Mammary epithelial cell (primary cell): ENCODE measurements at regions not wholly inside any gene's neighbourhood (a gene's known extent, or its start where the extent isn't known, plus 50 kb on each side); places are given as distances from the start of the nearest gene placed in this dataset.

Source experiments
- EZH2 ChIP-seq: IDR thresholded peaks from 2 replicates; pipeline ENCODE4 v1.6.1; 2012; ENCODE audit warnings: low read length, inconsistent platforms, borderline replicate concordance
- TF ChIP-seq, protein P1 (sequence below), 2 donors: IDR thresholded peaks in 1 of 2; conservative IDR thresholded peaks in 1 of 2; 2 replicates each; pipeline ENCODE4 v1.5.1; 2011 to 2012; ENCODE audit warnings: inconsistent platforms in 2 of 2, low read length in 2 of 2, mild to moderate bottlenecking in 2 of 2, control low read depth in 1 of 2, low read depth in 1 of 2; ENCODE audit not compliant: insufficient read depth in 1 of 2; ENCODE audit errors: extremely low read depth in 1 of 2

DNA sequence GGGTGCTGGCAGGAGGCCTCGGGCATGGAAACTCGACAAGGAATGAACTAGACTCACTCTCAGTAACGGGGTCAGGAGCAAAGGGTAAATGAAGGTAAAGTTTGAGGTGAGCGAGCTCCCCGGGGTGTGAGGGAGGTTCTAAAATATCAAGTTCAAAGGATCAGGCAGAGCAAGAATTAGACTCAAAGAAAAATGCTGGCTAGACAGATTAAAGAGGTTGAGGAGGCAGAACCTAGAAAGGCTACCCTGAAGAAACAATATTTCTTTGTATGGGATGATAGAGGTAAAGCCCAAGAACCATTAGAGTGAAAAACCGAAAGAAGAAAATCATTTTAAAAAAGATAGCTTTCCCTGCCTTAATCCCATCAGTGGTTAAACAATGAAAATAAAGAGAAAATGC, 386.7 kb upstream of the MEF2C start:
- TF ChIP-seq, protein P1, sequence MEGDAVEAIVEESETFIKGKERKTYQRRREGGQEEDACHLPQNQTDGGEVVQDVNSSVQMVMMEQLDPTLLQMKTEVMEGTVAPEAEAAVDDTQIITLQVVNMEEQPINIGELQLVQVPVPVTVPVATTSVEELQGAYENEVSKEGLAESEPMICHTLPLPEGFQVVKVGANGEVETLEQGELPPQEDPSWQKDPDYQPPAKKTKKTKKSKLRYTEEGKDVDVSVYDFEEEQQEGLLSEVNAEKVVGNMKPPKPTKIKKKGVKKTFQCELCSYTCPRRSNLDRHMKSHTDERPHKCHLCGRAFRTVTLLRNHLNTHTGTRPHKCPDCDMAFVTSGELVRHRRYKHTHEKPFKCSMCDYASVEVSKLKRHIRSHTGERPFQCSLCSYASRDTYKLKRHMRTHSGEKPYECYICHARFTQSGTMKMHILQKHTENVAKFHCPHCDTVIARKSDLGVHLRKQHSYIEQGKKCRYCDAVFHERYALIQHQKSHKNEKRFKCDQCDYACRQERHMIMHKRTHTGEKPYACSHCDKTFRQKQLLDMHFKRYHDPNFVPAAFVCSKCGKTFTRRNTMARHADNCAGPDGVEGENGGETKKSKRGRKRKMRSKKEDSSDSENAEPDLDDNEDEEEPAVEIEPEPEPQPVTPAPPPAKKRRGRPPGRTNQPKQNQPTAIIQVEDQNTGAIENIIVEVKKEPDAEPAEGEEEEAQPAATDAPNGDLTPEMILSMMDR (conservative IDR thresholded peaks at IDR 0.05 in 1 of 2, IDR thresholded peaks at IDR 0.05 in 1 of 2; ENCODE audit: extremely low read depth in 1 of 2, insufficient read depth in 1 of 2, low read depth in 1 of 2, low read length in 2 of 2) = no peak
- no peak for TF ChIP-seq EZH2
